Smooth muscle cell of the brain vasculature (primary cell): ENCODE measurements at regions not wholly inside any gene's neighbourhood (a gene's known extent, or its start where the extent isn't known, plus 50 kb on each side); places are given as distances from the start of the nearest gene placed in this dataset.

Experiments used
- DNase-seq: peaks from one replicate; pipeline ENCODE4 v3.0.0-alpha.2; 2012; ENCODE audit warnings: low read depth, low spot score

DNA sequence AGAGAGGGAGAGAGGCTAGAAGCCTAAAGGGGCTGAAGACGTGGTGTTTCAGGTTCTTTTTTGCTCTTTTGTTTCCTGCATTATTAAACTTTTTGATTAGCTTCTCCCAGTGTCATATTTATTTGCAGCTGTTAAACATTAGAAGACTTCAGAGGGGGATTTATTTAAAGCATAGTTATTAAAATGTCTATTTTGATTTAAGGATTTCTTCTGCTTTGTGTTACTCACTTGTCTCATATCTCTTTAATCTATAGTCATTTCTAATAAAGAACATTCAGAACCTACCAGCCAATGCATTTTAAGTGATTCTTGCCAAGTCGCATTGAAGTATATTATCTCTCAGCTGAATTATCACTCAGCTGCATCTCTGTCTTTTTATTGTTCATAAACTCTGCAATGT is 152.0 kb upstream of the DYRK2 start:
- no peak for DNase-seq

DNA sequence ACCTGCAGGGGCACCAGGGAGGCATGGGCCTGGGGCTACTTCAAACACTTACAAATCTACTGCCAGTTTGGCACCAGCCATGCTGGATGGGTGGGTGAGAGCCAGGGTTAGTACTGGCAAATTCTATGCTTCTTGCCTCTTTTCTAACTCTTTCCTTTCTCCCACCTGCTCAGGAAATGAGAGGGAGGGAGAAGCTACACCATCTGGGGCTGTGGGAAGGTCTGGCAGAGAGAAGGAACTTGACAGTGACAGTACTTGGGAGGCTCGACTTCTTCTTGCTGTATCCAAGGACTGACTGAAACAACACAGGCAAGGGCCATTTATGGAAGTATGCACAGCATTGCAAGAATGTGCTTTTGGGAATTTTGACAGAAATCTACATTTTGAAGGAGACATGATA is 149.6 kb upstream of the DYRK2 start:
- no peak for DNase-seq

DNA sequence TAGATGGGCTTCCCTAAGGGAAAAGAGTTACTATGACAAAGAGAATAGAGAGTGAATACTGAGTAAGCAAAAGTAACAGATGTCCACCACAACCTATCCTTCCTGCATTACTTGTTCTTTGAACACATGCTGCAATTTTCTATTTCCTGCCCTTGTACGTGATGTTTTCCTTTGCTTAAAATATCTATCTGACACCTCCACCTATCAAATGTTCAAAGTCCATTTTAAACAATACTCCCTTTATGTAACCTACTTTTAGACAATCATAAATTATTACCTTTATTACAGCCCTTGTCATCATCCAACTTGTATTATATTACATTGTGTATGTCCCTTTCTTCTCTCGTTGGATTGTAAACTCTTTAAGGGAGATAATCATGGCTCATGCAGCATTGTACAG is 147.2 kb upstream of the DYRK2 start:
- no peak for DNase-seq

DNA sequence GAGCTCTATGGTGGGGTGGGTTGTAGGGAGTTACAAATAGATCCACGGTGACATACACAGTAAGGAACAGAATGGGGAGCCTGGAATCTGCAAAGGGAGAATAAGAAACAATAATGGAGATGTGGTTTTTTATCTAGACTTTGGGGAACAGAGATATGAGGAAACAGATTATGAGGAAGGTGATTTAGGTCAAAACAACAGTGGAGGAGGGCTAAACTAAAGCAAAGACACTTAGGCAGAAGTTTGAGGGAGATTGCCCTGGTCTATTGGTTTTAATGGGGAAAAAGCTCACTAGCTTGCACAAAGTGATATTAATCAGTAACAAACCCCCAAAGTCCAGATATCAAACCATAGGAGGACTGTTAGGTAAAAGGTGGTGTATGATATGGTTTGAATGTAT is 144.5 kb upstream of the DYRK2 start:
- no peak for DNase-seq

DNA sequence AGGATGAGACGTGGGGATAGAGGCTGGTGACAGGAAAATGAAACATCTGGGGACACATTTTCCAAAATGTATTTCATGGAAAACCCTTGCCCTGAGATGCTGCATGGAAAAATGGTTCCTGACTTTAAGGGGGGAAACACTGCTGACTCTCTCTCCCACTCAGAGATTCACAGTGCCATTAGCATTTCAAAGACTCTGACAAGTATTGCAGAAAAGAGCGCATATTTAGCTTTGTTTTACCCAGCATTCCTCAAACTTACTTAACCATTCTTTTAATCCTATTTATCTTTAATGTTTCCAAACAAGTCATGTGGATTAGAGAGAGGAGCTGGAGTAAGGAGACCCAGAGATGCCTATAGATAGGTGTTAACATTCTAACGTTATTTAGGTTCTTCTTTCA is 141.8 kb upstream of the DYRK2 start:
- no peak for DNase-seq

DNA sequence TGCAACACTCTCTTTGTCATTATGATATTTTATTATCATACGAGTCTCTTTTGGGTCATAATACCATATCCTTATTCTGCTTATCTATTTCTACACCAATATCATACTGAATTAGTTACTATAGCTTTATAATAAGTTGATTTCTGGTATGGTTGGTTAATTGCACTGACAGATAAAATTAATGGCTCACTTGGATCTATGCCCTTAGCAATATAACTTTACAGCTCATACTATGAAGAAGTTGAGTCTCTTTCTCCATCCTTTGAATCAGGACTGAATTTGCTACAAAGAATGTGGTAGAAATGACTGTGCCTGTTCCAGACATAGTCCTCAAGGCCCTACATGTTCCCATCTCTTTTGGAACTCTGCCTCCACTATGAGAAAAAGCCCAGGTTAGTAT is 139.7 kb upstream of the DYRK2 start:
- no peak for DNase-seq

DNA sequence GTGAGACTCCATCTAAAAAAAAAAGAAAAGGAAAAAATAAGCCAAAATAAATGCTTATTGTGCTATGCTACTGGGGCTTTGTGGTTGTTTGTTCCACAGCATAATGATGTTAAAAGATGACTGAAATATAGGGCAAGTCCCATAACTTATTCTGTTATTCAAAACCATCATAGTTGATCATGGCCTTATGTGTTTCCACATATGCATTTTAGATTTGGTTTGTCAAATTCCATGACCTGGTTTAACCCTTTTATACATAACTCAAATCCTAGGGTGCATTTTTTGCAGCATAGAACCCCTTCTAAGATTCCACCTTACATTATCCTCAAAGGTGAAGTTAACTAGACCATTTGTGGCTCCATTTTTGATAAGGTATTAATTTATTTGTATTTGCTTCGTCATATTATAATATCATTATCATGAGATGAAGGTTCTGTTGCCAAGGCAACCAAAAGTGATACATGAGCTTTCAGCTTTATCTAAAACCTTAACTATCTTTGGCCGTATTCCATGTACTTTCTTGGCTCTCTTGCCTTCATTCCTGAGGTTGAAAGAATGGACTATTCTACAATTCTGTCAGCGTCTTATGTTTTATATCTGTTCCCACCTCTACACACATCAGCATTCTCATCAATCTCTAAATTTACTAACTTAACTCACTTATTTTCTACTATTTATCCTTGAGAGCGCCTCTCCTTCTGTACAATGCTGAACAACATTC is 138.7 kb upstream of the DYRK2 start:
- no peak for DNase-seq

DNA sequence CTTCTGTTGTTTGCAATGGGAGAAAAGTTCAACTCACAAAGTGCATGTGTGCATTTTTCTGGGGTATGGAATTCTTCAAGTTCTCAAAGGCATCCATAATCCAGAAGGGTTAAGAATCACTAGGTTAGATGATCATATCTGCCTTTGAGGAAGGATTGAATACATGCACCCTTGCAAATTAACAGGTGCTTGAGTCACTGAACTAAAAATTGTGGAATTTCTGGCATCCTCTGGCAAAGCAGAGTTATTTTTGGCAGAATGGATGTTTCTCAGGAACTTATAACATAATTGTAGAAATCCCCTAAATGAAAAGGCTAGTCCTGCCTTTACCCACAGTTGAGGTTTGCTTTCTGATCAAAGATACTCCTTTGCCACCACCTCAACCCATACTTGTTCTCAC is 136.5 kb upstream of the DYRK2 start:
- DNase-seq, result no peak

DNA sequence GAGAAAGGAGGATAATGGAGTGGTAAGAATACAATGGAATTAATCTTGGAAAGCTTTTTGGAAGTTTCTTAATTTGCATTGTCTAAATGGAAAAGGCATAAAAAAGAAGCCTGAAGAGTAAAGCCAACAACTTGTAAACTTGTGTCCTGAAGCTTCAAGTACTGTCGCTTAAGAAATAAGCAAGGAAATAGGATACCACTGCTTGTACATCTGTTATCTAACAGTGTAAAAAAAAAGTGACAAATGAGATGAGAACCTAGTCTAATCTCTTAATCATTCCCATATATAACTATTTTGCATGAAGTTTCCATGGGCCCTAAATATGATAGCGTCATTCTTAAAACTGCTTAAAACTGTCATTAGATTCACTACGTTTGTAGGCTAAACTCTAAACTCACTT is 134.0 kb upstream of the DYRK2 start:
- DNase-seq, result no peak

DNA sequence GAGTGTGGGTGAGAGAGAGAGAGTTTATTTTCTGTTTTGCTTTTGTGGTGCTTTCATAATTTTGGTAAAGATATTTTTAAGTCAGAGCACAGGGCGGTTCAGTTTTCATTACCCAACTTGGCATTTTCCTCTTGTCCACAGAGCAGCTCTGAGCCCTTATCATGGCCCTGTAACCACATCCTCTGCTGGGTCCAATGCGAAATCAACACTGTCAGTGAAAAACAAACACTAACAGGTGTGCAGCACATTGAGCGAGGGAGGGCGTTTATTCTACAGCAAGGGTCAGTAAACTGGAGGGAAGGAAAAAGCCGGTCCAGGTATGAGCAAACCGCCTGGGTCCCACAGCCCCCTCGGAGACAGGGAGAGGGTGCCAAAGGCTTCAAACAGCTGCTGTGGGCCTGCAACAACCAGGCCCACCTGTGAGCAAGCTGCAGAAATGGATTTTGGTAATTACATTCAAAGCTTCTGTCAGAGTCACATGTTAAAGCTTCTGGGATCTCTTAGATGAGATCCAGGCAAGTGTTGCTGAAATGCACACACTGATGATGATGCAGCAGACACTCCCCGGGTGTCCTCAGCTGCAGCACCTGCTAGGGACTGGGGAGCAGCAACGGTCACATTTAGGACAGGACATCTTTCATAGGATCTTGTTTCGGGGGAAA is 132.7 kb upstream of the DYRK2 start:
- DNase-seq, result no peak

DNA sequence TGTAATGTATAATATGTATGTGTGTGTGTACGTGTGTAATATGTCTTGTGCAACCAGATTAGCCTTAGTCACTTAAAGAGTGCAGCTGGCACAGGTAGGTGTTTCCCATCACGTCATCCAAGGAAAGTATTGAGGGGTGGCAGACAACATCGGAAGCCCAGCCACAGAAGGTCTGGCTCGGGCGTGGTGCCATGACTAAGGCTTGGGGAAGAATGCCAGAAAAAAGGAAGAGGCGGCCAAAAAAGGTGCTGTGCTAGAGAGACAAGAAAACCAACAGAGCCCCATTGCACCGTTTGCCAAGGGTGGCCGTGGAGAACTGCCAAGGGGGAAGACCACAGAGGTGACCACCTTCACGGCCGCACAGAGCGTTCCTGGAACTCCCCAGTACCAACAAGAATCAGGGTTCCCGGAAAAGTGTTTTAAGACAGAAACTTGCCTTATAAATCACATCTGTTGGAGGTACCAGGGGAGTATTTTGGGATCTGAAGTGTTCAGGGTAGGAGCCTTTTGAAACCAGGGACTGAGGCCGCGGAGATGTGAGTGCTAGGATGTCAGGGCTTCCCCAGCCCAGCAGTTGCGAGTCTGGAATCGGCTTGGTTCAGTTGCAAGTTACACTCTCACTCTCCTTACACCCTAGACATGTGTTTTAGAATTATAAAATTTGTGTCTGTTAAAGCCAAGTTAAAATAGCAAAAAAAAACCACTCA is 131.2 kb upstream of the DYRK2 start:
- DNase-seq, result no peak

DNA sequence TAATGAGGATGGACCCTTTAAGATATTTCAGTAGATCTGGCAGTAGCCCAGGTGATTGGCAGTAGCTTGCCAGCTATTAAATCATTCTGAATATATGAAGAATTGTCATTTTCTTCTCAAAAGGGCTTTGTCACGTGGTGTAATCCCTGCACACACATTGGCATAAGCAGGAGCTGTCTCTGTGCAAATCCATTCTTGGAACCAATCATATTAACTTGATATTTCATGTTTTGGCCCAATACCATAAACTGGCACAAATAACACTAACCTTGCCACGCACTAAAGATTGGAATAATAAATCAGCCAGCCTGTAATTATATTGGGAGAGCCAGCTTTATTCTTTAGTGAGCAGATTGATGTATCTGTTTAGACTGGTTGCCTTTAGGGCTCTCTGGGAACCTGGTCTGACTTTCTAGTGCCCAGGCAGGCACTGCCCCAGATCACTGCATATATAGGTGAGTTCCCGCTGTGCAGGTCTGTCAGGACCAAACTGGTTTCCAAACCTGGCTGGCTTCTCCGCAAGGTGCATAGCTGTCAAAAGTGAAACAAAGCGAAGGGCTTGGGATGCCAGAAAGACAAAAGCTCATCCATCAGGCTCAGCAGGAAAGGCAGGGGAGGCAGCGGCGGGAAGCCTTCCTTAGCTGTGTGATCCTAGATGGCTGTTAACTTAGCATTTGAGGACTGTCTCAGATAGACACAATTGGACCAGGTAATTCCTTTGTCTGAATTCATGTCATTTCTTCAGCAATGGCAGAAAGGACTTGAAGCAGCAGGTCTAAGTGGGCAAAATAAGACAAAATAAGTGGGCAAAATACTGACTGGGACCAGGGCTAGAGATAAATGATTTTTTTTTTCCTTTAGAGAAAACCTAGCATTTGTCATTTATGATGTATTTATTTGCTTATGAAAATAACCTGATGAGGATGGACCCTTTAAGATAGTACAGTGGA is 128.8 kb upstream of the DYRK2 start:
- DNase-seq, result no peak

DNA sequence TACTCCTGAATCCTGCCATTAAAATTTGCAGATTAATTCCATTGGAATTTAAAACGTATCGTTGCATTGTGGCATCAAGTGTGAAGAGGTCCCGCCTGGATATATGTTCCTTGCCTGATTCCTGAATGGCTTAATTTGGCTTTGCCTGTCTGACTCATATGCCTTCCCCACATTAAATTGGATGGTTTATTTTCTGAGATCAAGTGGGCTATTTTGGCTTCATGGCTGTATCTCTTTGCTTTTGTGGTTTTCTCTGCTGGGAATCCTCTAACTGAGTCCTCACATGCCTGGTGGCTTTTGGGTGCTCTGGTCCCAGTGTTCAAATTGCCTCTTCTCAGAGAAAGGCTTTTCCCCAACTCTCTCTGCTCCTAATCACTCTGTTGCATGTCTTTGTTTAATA is 127.9 kb upstream of the DYRK2 start:
- DNase-seq, result no peak

DNA sequence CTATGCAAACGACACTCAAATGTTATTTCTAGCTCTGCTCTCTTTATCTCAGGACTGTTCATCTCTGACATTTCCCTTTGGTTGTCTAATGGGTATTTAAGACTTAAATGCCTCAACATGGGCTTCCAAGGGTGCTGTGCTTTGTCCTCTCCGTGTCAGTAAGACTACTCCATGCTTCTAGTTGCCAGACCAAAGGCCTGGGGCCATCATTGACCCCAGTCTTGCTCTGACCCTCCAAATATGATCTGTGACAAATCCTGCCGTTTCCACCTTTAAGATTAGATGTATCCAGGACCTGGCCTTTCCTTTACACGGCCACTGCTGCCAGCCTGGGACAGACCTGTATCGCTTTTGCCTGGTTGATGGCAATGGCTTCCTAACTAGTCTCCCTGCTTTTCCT is 126.3 kb upstream of the DYRK2 start:
- no peak for DNase-seq

DNA sequence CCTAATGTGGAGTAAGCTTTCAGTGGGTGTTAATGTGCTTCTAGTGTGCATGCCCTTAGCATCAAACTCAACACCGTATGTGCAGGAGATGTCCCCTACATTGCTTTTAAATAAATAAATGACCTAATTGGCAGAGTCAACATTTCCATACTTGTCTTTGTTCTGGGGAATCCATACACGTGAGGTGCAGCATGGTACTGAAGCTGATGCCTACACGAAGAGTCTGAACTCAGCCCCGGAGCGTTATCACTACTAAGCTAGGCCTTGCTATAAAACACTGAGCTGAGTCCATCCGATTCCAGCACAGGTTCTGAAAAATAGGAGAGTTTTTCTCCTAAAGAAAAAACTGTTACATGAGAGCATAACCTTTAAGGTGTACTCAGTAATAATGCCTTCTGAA is 125.0 kb upstream of the DYRK2 start:
- DNase-seq, result no peak

DNA sequence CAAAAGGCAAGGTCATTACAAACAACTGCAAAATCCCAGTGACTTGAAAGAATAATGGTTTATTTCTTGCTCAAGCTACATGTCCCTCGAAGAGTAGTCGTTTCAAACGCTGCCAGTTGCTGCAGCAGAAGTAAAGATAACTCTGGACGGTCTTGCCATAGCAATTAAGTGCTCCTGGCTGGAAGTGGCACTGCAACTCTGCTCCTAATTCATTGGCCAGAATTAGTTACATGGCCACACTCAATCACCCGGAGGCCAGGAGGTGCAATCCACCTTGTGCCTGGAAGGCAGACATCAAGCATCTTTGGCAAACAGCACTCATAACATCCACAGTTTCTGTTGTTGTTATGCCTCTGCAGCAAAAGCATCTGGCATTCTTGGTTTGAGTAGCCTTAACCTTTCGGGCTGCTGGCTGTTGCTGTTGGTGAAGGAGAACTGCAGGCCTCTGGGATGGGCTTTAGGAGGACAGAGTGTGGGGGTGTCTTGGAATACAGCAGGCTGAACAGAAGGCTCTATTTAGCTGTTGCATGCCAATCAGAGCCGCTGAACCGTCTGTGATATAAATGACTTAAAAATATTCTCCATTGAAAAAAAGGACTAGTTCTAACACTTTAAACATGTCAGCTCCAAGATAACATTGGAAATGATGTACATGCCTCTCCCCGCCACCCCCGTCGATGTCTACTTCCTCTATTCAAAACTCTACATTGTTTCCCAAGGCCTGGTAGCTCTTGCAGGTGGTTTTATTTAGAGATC is 123.5 kb upstream of the DYRK2 start:
- no peak for DNase-seq

DNA sequence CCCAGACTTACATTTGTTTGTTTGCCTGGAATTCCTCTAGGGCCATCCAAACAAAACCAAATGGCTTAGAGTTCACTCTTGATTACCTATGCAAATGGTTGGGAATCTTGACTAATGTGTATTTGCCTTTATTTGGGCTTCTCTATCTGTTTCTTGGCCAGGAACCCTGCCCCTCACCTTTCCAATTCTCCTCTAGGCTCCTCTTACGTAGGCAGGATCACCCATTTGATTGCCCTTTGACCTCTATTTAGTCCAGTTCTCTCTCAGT is 123.0 kb upstream of the DYRK2 start:
- DNase-seq, result no peak

DNA sequence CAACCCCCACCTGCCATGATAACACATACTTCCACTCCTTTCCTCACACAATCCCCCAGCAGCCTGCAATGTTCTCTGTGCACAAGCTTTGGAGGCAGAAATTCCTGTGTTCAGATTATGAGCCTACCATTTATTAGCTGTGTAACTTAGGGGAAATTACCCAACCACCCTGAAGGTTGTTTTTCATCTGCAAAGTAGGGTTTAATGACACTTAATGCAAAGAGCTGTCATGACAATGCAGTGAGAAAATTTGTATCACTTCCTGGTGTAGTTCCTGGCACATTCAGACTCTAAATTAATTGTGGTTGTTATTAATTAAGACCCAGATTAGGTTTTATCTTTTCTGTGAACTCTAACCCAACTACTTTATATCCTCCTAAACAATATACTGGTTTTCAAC is 122.4 kb upstream of the DYRK2 start:
- no peak for DNase-seq

DNA sequence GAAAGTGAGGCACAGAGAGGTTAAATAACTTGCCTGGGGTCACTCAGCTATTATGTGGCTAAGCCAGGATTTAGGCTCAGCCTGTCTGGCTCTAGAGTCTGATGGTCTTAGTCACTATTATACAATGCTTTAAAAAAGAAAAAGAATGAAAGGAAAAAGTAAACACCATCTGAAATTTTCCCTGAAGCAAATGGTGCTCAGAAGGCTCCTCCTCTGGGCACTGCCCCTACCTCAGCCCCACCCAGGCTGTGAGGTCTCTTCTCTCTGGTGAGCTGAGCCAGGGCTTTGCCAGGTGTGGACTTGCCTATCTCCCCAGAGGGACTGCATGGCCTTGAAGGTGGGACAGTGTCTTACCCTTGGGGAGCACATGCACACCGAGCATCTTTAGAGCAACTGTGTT is 117.5 kb upstream of the DYRK2 start:
- DNase-seq, result no peak

DNA sequence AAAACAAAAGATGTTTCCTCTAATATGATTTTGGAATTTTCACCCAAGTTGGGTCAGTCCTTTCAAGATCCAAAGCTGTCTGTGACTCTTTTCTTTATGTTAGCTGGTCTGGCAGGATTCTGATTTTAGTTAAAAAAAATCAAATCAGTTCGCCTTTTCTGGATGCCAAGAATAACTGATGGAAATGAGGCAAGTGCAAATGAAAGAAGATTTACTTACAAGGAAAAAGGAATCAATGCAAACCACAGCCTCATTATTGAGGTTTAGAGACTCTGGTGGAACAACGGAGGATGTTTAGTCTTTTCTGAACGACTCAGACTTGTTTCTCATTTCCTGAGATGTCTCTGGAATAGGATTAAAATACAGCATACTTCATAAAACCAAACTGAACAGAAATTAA is 117.0 kb upstream of the DYRK2 start:
- DNase-seq, result no peak

DNA sequence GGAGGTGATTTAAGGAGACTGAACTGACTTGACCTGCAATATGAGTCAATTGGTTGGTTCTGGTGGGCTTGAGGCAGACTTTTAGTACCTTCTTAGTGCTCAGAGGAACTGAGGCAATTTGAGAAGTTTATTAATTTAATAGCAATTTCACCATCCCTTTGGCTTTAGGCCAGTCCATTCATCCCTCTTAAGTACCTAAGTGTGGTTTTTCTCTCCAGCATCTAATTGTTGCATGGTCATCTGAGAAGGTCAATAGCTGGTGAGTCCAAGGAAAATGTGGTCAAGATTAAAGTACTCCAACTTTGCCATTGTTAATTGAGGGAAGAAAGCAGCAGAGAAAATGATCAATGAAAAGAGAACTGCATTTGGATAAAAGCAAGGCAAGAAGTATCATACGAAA is 115.4 kb upstream of the DYRK2 start:
- no peak for DNase-seq

DNA sequence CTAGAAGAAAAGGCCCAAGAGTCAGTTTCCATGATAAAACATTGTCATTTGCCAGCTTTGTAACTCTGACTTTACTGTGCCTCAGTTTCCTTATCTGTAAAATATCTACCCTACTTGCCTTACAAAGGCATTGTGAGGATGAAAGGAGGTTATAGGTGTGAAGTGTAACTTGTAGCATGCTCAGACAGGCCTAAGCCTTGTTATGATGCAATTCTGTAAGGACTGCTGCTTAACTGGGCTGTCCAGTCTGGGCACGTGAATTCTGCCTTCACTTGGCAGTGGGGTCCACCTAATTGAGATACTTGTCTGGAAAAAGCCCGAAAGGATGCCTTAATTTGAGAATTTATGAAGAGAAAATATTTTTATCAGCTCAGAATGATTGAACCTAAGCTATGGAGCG is 114.5 kb upstream of the DYRK2 start:
- no peak for DNase-seq
